Heart left ventricle (tissue), 13 donors: ENCODE measurements at regions not wholly inside any gene's neighbourhood (a gene's known extent, or its start where the extent isn't known, plus 50 kb on each side); places are given as distances from the start of the nearest gene placed in this dataset.

Experiments
- POLR2A ChIP-seq, 2 donors: fragments of 450-650 bp; IDR thresholded peaks; one replicate each; pipeline ENCODE4 v1.6.1; 2017; ENCODE audit warnings: antibody characterized with exemption in 2 of 2, mild to moderate bottlenecking in 2 of 2, moderate library complexity in 2 of 2
- TF ChIP-seq, protein P1 (sequence below), 12 donors: fragments of 200-600 bp; sonication (generic) in 4 of 12; IDR thresholded peaks; one replicate each; pipeline versions ENCODE4 v1.5.0 to v1.8.0; 2018 to 2022; ENCODE audit warnings: antibody characterized with exemption in 12 of 12, mild to moderate bottlenecking in 5 of 12
- donor health status: ischemic (EF 13 %, LVEDD 7.1; RV severe dilation, severe dysfunction).
- donor health status: DM: no; HTN: yes; CAD: no.
- donor health status: DM: no; HTN: no; CAD: no.
- donor health status: ischemic (EF 25% LVEDD 6.9; RV normal size, moderate dysfunction).
- donor health status: ischemic (EF 25% LVEDD 5.7; RV mildly dilated, moderate dysfunction).
- donor health status: ischemic (EF 35%, LVEDD 5.7; RV mildly dilated, moderate dysfunction).
- donor health status: nonischemic (EF 11% LVEDD 7.7; RV severe dilation, severe dysfunction).
- donor health status: DM: yes; HTN: yes; CAD: no.
- donor health status: PGD.
- donor health status: ischemic (EF 29% LVEDD 5.4; RV normal size, mild dysfunction).
- donor health status: nonischemic (EF 23%, LVEDD 6.1; RV moderate dilation, normal function).

DNA sequence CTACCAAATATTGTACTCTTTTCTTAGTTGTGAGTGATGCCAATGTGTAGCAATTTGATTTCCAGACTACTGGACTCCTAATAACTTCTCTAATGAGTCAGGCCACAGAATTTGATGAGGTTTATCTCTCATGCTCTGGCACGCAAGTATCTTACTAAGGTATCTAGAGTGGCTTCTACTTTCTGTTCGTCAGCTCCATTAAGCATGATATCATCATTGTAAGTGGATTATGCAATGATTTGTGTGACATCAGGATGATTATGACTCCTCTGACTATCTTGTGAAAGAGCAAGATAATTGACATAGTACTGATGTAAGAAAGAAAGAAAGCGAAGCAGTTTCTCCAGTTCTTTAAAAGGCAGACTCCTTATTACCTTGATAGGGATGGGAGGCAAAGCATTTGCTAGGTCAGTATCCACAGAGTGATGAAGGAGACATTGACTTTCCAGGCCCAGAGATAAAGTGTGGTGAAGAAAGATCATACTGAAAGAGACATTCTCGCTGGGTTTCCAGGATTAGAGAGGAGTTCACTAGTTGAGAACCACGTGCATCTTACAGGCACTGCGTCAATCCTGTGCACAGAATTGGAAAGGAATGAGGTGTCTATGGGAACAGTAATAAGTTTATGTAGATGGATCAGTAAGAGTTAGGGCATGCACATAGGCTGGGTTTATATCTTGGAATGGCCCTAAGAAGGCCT, 161.9 kb upstream of the STK26 start:
- no peak for TF ChIP-seq POLR2A (IDR thresholded peaks at IDR 0.05)
- TF ChIP-seq, protein P1, sequence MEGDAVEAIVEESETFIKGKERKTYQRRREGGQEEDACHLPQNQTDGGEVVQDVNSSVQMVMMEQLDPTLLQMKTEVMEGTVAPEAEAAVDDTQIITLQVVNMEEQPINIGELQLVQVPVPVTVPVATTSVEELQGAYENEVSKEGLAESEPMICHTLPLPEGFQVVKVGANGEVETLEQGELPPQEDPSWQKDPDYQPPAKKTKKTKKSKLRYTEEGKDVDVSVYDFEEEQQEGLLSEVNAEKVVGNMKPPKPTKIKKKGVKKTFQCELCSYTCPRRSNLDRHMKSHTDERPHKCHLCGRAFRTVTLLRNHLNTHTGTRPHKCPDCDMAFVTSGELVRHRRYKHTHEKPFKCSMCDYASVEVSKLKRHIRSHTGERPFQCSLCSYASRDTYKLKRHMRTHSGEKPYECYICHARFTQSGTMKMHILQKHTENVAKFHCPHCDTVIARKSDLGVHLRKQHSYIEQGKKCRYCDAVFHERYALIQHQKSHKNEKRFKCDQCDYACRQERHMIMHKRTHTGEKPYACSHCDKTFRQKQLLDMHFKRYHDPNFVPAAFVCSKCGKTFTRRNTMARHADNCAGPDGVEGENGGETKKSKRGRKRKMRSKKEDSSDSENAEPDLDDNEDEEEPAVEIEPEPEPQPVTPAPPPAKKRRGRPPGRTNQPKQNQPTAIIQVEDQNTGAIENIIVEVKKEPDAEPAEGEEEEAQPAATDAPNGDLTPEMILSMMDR (IDR thresholded peaks at IDR 0.05): no peak
